H1 (cell line): ENCODE measurements at regions not wholly inside any gene's neighbourhood (a gene's known extent, or its start where the extent isn't known, plus 50 kb on each side); places are given as distances from the start of the nearest gene placed in this dataset.

Experiments
- ASH2L ChIP-seq: fragments of 200-600, 300-600 bp; sonication (generic); IDR thresholded peaks from one replicate; pipeline ENCODE4 v1.7.1; 2017; ENCODE audit warnings: low read length
- ATF2 ChIP-seq: IDR thresholded peaks from 2 replicates; pipeline ENCODE4 v1.6.1; 2012; ENCODE audit warnings: low read length, inconsistent platforms
- CTCF ChIP-seq, 3 experiments: IDR thresholded peaks; 1 replicate in 2 of 3; 2 replicates in 1 of 3; pipeline versions ENCODE4 v1.5.1 to v1.6.1; 2011; ENCODE audit warnings: low read length in 3 of 3, mild to moderate bottlenecking in 3 of 3, inconsistent platforms in 2 of 3, low read depth in 1 of 3, moderate library complexity in 1 of 3; ENCODE audit not compliant: insufficient read depth in 1 of 3; ENCODE audit errors: control extremely low read depth in 1 of 3
- E2F6 ChIP-seq: IDR thresholded peaks from 2 replicates; pipeline ENCODE4 v1.6.1; 2012; ENCODE audit warnings: inconsistent platforms
- EGR1 ChIP-seq: IDR thresholded peaks from 2 replicates; pipeline ENCODE4 v1.6.1; 2011; ENCODE audit warnings: low read depth, low read length, borderline replicate concordance
- EP300 ChIP-seq, 2 experiments: IDR thresholded peaks; 1 replicate in 1 of 2; 2 replicates in 1 of 2; pipeline ENCODE4 v1.6.1; 2011 to 2012; ENCODE audit warnings: low read depth in 2 of 2, low read length in 2 of 2, mild to moderate bottlenecking in 2 of 2, borderline replicate concordance in 1 of 2, inconsistent platforms in 1 of 2, moderate library complexity in 1 of 2
- EZH2 ChIP-seq: fragments of 200-600 bp; sonication (generic); IDR thresholded peaks from 2 replicates; pipeline ENCODE4 v1.7.1; 2012; ENCODE audit warnings: low read depth, mild to moderate bottlenecking, moderate library complexity, low read length, inconsistent platforms; ENCODE audit not compliant: severe bottlenecking
- GTF2F1 ChIP-seq: IDR thresholded peaks from 2 replicates; pipeline ENCODE4 v1.6.1; 2012; ENCODE audit warnings: low read depth, low read length, improper control_type of control experiment, borderline replicate concordance
- KDM1A ChIP-seq: fragments of 200-600, 300-600 bp; sonication (generic); IDR thresholded peaks from 2 replicates; pipeline ENCODE4 v1.7.1; 2016; ENCODE audit warnings: mild to moderate bottlenecking, low read length, borderline replicate concordance
- NRF1 ChIP-seq: IDR thresholded peaks from 2 replicates; pipeline ENCODE4 v1.6.1; 2011; ENCODE audit warnings: mild to moderate bottlenecking, low read depth, low read length, improper control_type of control experiment
- RAD21 ChIP-seq, 2 experiments: IDR thresholded peaks in 1 of 2; conservative IDR thresholded peaks in 1 of 2; 2 replicates each; pipeline ENCODE4 v1.6.1; 2011; ENCODE audit warnings: low read depth in 2 of 2, low read length in 2 of 2, improper control_type of control experiment in 1 of 2, inconsistent platforms in 1 of 2, mild to moderate bottlenecking in 1 of 2, moderate library complexity in 1 of 2
- SP1 ChIP-seq: IDR thresholded peaks from 2 replicates; pipeline ENCODE4 v1.6.1; 2011; ENCODE audit warnings: low read depth, low read length
- TEAD4 ChIP-seq: IDR thresholded peaks from 2 replicates; pipeline ENCODE4 v1.6.1; 2012; ENCODE audit warnings: low read depth, low read length, inconsistent platforms, mixed read lengths
- ZNF274 ChIP-seq: IDR thresholded peaks from 2 replicates; pipeline ENCODE4 v1.7.0; 2012; ENCODE audit warnings: low read length, borderline replicate concordance; ENCODE audit errors: extremely low read depth

GRCh38 chr5:125552486-125552885 is 806.0 kb upstream of the ZNF608 start:
- TF ChIP-seq CTCF (IDR thresholded peaks at IDR 0.05; ENCODE audit: control extremely low read depth in 1 of 3, insufficient read depth in 1 of 3, low read depth in 1 of 3, low read length in 3 of 3) (no peak), ZNF274 (no peak), GTF2F1 (no peak), SP1 (no peak), KDM1A (no peak), NRF1 (no peak), TEAD4 (no peak), EP300 (IDR thresholded peaks at IDR 0.05; ENCODE audit: borderline replicate concordance in 1 of 2, low read depth in 2 of 2, low read length in 2 of 2) (no peak), RAD21 (IDR thresholded peaks at IDR 0.05 in 1 of 2, conservative IDR thresholded peaks at IDR 0.05 in 1 of 2; ENCODE audit: low read depth in 2 of 2, low read length in 2 of 2) (no peak), E2F6 (no peak), EZH2 (no peak), ATF2 (no peak), EGR1 (no peak), ASH2L (no peak)
